ENCODE measurements at regions not wholly inside any gene's neighbourhood (a gene's known extent, or its start where the extent isn't known, plus 50 kb on each side); places are given as distances from the start of the nearest gene placed in this dataset.

GRCh38 chr16:55212791-55213190 is 111.2 kb upstream of the IRX6 start:
- DNase-seq (ENCODE audit: insufficient read length, low spot score), result no peak
- FAIRE-seq, result no peak

DNA sequence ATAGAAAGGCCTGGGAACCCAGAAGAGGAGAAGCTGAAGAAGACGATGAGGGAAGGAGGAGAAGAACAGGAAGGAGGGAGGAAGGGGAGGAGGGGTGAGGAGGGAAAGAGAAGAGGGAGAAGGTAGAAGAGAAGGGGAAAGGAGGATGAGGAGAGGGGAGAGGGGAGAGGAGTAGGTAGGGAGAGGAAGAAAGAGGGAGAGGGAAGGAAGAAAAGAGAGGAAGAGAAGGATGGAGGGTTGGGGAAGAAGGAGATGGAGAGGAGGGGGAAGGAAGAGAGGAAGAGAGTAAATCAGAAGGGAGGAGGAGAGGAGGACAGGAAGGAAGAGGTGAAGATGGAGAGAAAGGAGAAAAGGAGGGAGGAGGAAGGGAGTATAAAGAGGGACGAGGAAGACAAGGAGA is 109.6 kb upstream of the IRX6 start:
- FAIRE-seq, result no peak
- no peak for DNase-seq (ENCODE audit: insufficient read length, low spot score)

GRCh38 chr16:55214974-55215494 is 109.0 kb upstream of the IRX6 start:
- DNase-seq (ENCODE audit: insufficient read length, low spot score), result no peak
- FAIRE-seq, result no peak

GRCh38 chr16:55217392-55217791 is 106.6 kb upstream of the IRX6 start:
- no peak for DNase-seq (ENCODE audit: insufficient read length, low spot score)
- no peak for FAIRE-seq

GRCh38 chr16:55221836-55222235 is 102.2 kb upstream of the IRX6 start:
- DNase-seq (ENCODE audit: insufficient read length, low spot score) (no peak), FAIRE-seq (no peak)

- no peak for FAIRE-seq
- DNase-seq (ENCODE audit: insufficient read length, low spot score), result no peak
These were observed 101.5 kb upstream of the IRX6 start for GRCh38 chr16:55222486-55222885.

DNA sequence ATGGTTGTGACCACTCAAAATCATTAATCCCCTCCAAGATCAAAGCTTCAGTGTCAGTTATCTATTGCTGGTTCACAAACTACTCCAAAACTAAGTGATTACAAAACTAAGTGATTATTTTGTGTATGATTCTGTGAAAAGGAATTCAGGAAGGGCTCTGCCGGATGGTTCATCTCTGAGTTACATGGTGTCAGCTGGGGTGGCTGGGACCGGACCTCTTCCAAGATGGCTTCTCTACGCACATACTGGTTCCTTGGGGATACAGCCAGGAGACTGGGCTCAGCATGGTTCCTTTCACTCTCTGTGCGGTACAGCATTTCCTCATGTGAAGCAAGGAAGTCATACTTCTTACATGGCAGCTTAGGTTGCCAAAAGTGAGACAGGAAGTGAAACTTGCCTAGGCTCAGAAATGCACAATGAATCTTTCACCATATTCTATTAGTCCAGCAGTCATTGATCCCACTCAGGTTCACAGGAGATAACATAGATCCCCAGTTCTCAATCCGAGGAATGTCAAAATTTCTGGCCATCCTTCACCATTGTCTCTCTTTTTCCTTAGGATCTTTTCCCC is 97.9 kb upstream of the IRX6 start:
- FAIRE-seq (no peak), DNase-seq (ENCODE audit: insufficient read length, low spot score) (no peak)

GRCh38 chr16:55232822-55233221 is 91.2 kb upstream of the IRX6 start:
- no peak for FAIRE-seq
- DNase-seq (ENCODE audit: insufficient read length, low spot score), result no peak

DNA sequence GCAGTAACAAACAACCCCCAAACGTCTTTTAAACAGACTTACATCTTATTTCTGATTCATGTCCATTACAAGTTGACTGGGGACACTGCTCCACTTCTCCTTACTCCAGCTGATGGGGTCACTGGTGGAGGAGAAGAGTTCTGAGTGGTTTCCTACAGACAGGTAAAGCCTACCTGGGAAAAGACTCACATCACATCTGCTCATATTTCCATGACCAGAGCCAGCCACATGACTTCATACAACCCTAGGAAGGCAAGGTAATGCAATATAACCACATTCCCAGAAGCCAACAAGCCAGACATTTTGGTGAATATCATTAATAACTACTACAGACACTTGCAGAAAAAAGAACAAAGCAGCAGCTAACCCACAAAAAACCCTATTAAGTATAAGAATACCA is 90.5 kb upstream of the IRX6 start:
- DNase-seq (ENCODE audit: insufficient read length, low spot score) (no peak), FAIRE-seq (no peak)

DNA sequence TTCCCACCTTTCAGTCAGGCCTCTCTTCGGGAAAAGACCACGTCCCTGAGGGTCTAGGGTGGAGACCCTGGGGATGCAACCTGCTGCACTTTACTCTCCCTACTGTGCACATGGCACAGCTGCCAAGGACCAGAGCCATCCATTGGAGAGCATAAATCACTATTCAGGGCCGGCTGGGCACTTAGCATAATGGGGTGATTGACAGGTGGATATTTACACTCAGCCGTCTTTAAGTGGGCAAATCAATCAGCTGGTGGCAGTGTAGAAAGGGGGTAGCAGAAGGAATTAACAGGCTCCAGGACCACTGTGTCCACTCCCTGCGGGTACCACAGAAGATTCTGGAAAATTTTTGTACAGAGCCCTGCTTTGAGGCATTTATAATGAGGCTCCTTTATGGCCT is 87.3 kb upstream of the IRX6 start:
- DNase-seq (ENCODE audit: insufficient read length, low spot score) (no peak), FAIRE-seq (no peak)

- DNase-seq (ENCODE audit: insufficient read length, low spot score), result no peak
- FAIRE-seq, result no peak
These were observed 84.3 kb upstream of the IRX6 start for GRCh38 chr16:55239723-55240122.

- DNase-seq (ENCODE audit: insufficient read length, low spot score), result no peak
- no peak for FAIRE-seq
These were observed 83.1 kb upstream of the IRX6 start for GRCh38 chr16:55240888-55241287.

DNA sequence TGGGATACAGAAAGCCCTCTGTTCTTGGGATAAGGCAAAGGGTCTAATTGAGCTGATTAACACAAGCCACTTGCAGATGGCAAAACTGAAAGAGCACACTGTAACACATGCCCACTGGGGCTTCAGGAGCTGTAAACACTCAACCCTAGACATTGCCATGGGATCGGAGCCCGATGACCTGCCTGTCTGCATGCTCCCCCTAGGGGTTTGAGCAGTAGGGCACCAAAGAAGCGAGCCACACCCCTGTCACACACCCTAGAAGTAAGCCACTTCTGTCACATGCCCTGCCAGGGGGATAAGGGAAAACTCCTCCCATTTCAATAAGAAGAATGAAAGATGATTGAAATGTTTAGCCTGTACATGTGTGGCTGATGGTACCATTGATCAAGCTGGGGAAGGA is 81.3 kb upstream of the IRX6 start:
- no peak for DNase-seq (ENCODE audit: insufficient read length, low spot score)
- FAIRE-seq, result no peak

DNA sequence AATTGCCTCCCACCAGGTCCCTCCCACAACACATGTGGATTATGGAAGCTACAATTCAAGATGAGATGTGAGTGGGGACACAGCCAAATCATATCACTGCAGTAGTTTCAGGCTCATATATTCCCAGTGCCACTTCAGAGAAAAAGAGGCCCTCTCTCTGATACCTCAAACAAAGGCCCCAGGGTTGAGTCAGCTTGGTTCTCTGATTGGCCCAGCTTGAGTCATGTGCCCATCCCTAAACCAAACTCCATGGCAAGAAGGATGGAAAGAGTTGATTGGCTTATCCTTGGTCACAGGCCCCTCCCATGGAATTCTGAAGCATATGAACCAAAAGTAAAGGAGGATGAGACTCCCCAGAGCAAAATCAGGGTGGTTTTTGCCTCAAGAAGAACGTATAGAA is 75.9 kb upstream of the IRX6 start:
- FAIRE-seq, result no peak
- no peak for DNase-seq (ENCODE audit: insufficient read length, low spot score)

DNA sequence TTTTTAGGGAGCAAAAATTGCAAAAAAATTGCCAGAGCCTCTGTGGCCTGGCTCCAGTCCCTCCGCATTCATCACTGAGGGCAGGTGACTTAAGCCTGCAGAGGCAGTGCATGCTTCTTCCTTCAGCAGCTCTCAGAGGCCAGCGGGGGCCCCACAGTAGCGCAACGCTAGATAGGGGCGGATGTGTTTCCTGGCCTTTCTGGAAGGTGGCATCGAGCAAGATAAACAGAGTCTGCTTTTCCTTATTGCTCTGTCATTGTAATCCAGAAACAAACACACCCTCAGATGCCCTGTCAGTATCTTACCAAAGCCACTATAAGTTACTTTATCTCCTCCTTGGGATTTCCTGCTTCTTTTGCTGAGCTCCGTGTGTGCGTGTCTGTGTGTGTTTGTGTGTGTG is 75.5 kb upstream of the IRX6 start:
- FAIRE-seq, result no peak
- DNase-seq (ENCODE audit: insufficient read length, low spot score), result no peak

DNA sequence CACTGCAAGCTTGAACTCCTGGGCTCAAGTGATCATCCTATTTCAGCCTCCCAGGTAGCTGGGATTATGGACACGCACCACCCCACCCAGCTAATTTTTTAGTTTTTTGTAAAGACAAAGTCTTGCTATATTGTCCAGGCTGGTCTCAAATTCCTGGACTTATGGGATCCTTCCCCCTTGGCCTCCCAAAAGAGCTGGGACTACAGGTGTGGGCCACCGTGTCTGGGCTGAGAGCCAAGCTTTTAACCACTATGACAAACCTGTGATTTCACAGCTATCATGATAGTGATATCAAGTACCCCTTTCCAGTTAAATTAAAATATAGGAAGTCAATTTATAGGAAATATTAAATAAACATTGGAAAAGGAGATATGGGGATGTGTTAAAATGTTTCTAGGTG is 74.6 kb upstream of the IRX6 start:
- DNase-seq (ENCODE audit: insufficient read length, low spot score), result no peak
- FAIRE-seq, result no peak

- DNase-seq (ENCODE audit: insufficient read length, low spot score), result no peak
- no peak for FAIRE-seq
These were observed 74.1 kb upstream of the IRX6 start for GRCh38 chr16:55249936-55250335.

DNA sequence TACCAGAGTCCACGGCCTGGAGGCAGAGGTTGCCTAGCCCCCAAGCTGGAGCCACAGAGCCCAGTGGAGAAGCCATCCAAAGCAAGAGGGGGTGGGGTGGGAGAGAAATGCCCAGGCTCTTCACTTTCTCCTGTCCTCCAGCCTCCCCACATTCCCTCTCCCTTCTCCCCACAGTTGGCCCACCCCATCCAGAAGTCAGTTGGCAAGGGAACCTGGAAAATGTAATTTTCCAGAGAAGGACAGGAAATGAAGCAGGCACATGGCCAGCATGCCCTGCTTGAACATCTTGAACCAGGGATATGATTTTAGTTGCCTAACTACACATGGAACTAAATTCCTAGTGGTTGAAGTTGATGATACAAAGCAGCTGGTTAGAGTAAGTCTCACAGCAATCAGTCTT is 73.3 kb upstream of the IRX6 start:
- FAIRE-seq (no peak), DNase-seq (ENCODE audit: insufficient read length, low spot score) (no peak)

DNA sequence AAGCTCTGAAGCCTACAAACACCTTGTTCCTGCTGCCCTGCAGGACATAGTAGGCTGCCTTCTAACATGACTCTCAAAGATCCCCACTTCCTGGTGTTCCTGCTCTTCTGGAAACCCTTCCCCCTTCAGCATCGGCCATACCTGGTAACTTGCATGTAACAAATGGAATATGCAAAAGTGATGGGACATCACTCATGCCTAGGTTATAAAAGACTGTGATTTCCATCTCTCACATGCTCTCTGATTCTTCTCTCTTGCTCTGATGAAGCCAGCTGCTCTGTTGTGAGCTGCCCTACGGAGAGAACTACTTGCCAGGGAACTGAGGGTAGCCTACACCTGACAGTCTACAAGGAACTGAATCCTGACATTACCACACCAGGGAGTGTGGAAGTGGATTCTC is 72.9 kb upstream of the IRX6 start:
- DNase-seq (ENCODE audit: insufficient read length, low spot score) (no peak), FAIRE-seq (no peak)

- no peak for DNase-seq (ENCODE audit: insufficient read length, low spot score)
- no peak for FAIRE-seq
These were observed 71.4 kb upstream of the IRX6 start for GRCh38 chr16:55252577-55252976.

DNA sequence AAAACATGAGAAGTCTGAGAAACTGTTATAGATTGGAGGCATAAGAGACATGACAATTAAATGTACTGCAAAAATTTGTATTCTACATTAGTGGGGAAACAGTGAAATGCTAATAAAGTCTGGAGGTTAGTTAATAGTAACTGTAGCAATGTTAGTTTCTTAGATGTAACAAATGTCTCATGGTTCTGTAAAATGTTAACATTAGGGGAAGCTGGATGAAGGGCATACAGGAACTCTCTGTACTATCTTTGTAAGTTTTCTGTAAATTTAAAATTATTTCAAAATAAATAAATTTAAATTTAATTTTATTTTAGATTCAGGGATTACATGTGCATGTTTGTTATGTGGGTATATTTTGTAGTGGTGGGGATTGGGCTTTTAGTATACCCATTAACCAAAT is 70.0 kb upstream of the IRX6 start:
- DNase-seq (ENCODE audit: insufficient read length, low spot score) (no peak), FAIRE-seq (no peak)

DNA sequence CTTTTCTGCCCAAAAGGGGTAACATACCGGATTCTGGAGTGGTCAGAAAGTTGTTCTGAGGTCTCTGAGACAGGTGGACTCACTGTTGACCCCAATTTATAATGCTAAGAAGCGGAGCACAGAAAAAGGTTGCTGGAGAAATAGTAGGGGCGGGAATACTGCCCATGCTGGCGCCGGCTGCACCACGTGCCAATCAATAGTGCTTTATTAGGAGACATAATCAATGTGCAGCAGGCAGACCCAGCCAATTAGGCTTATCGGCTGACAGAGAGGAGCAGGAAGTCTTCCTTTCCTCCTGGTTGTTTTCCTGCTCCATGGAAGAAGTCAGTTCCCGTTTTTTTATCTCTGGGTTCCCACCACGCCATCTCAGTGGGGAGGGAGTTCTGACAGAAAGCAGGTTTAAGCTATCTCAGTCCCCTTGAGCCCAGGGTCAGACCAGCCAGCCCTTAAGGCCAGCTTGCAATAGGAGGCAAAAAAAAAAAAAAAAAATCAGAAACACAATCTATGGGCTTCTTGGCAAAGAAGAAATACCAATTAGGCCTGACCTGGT is 68.2 kb upstream of the IRX6 start:
- no peak for DNase-seq (ENCODE audit: insufficient read length, low spot score)
- FAIRE-seq, result no peak

DNA sequence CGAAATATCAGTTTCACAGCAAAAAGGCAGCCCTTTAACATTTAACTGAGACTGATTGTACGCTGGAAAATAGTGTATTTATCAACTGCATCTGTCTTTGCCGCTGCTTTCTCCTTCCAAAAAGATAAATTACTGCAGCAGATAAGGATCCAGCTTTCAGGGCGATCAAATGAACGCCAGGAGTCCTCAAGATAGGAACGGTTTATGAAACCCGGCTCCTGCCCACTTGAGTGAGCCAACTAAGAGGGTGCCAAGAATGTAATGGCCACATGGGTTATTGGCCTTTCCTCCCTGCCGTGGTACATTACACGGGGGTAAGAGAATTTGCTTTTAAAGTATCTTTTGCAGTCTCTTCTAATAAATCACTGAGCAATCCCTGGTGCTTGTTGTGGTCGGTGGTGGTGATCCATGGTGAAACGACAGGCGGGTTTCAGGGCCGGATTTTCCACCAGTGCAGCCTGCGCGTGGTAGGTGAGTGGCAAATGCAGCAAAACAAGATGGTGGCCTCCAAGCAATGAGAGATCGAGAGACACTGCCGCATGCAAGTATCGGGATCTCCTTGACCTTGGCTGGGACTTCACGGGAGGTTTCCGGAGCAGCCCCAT is 67.5 kb upstream of the IRX6 start:
- DNase-seq (ENCODE audit: insufficient read length, low spot score) (no peak), FAIRE-seq (no peak)

Measured in GM19239 (cell line).